ENCODE measurements at regions not wholly inside any gene's neighbourhood (a gene's known extent, or its start where the extent isn't known, plus 50 kb on each side); places are given as distances from the start of the nearest gene placed in this dataset.

- no peak for DNase-seq (ENCODE audit: low spot score, unreplicated experiment)
- no peaks in the 10 kb centered on the region for H3K36me3 Mint-ChIP-seq (ENCODE audit: insufficient read depth)
- H3K4me3 Mint-ChIP-seq (ENCODE audit: low read depth): no peak overlapping the region
- H3K4me1 Mint-ChIP-seq (ENCODE audit: low read depth): peaks cover 9% of the 10 kb centered on the region
- H3K9me3 Mint-ChIP-seq (ENCODE audit: low read depth): peaks cover 2% of the 10 kb centered on the region
- peaks cover 65% of the 10 kb centered on the region for H3K27me3 Mint-ChIP-seq
- H3K27ac Mint-ChIP-seq: no peak overlapping the region
- TF ChIP-seq CTCF (IDR thresholded peaks at IDR 0.05; ENCODE audit: unreplicated experiment): no peak
Measured at GRCh38 chr5:3201941-3202340, 393.7 kb upstream of the IRX1 start.

GRCh38 chr5:3201121-3201520, 394.5 kb upstream of the IRX1 start:
- TF ChIP-seq CTCF (IDR thresholded peaks at IDR 0.05; ENCODE audit: unreplicated experiment): no peak
- Mint-ChIP-seq H3K4me1 (ENCODE audit: low read depth) (peaks cover 9% of the 10 kb centered on the region), H3K27me3 (peaks cover 70% of the 10 kb centered on the region), H3K36me3 (ENCODE audit: insufficient read depth) (no peaks in the 10 kb centered on the region), H3K4me3 (ENCODE audit: low read depth) (no peak overlapping the region), H3K27ac (no peak overlapping the region), H3K9me3 (ENCODE audit: low read depth) (peaks cover 2% of the 10 kb centered on the region)
- no peak for DNase-seq (ENCODE audit: low spot score, unreplicated experiment)

GRCh38 chr5:3199962-3200755, 395.5 kb upstream of the IRX1 start:
- no peak for TF ChIP-seq CTCF (IDR thresholded peaks at IDR 0.05; ENCODE audit: unreplicated experiment)
- Mint-ChIP-seq H3K27me3 (peaks cover 74% of the 10 kb centered on the region), H3K36me3 (ENCODE audit: insufficient read depth) (no peaks in the 10 kb centered on the region), H3K4me3 (ENCODE audit: low read depth) (no peak overlapping the region), H3K27ac (no peak overlapping the region), H3K9me3 (ENCODE audit: low read depth) (no peaks in the 10 kb centered on the region), H3K4me1 (ENCODE audit: low read depth) (peaks cover 9% of the 10 kb centered on the region)
- DNase-seq (ENCODE audit: low spot score, unreplicated experiment): no peak

GRCh38 chr5:3198074-3198449, 397.6 kb upstream of the IRX1 start:
- Mint-ChIP-seq H3K9me3 (ENCODE audit: low read depth) (no peaks in the 10 kb centered on the region), H3K4me3 (ENCODE audit: low read depth) (peak overlapping the region; percentile 62), H3K27ac (no peak overlapping the region), H3K27me3 (peaks cover 84% of the 10 kb centered on the region), H3K4me1 (ENCODE audit: low read depth) (peaks cover 9% of the 10 kb centered on the region), H3K36me3 (ENCODE audit: insufficient read depth) (no peaks in the 10 kb centered on the region)
- DNase-seq (ENCODE audit: low spot score, unreplicated experiment): no peak
- no peak for TF ChIP-seq CTCF (IDR thresholded peaks at IDR 0.05; ENCODE audit: unreplicated experiment)

- no peak for DNase-seq (ENCODE audit: low spot score, unreplicated experiment)
- peak overlapping the region; percentile 62 for H3K4me3 Mint-ChIP-seq (ENCODE audit: low read depth)
- peak; percentile 23 for TF ChIP-seq CTCF (IDR thresholded peaks at IDR 0.05; ENCODE audit: unreplicated experiment)
- H3K27ac Mint-ChIP-seq: no peak overlapping the region
- H3K4me1 Mint-ChIP-seq (ENCODE audit: low read depth): peaks cover 9% of the 10 kb centered on the region
- no peaks in the 10 kb centered on the region for H3K9me3 Mint-ChIP-seq (ENCODE audit: low read depth)
- H3K36me3 Mint-ChIP-seq (ENCODE audit: insufficient read depth): no peaks in the 10 kb centered on the region
- H3K27me3 Mint-ChIP-seq: peaks cover 81% of the 10 kb centered on the region
Measured at GRCh38 chr5:3197304-3198073, 398.1 kb upstream of the IRX1 start.
